CD4-positive, alpha-beta memory T cell (primary cell): ENCODE measurements at regions not wholly inside any gene's neighbourhood (a gene's known extent, or its start where the extent isn't known, plus 50 kb on each side); places are given as distances from the start of the nearest gene placed in this dataset.

ENCODE experiments used
- CTCF ChIA-PET: fragments of 350-600 bp; sonication (Branson Sonifier 250); formaldehyde crosslinking; loops from one replicate; lab custom pipeline; 2021; ENCODE audit warnings: inconsistent platforms; ENCODE audit not compliant: partially characterized antibody; lab: Charles Lee
- POLR2A ChIA-PET: fragments of 350-600 bp; sonication (Branson Sonifier 250); formaldehyde crosslinking; loops from one replicate; lab custom pipeline; 2021; ENCODE audit not compliant: partially characterized antibody; lab: Charles Lee
- DNase-seq, 5 donors: peaks; one replicate each; pipeline versions ENCODE4 v3.0.0 to v3.0.0-alpha.2; 2020 to 2022; ENCODE audit warnings: mixed read lengths in 1 of 5
- H3K27ac ChIP-seq: one replicate; pipeline ENCODE4 v1.7.0; 2013; ENCODE audit warnings: low read depth, low read length
- H3K27me3 ChIP-seq: 2 replicates; pipeline ENCODE4 v1.7.0; 2013; ENCODE audit warnings: mild to moderate bottlenecking, low read length, moderate library complexity; ENCODE audit not compliant: insufficient read depth
- H3K36me3 ChIP-seq: 2 replicates; pipeline ENCODE4 v1.7.0; 2013; ENCODE audit warnings: mild to moderate bottlenecking, low read length, moderate library complexity; ENCODE audit not compliant: insufficient read depth
- H3K4me1 ChIP-seq: 2 replicates; pipeline ENCODE4 v1.7.0; 2013; ENCODE audit warnings: mild to moderate bottlenecking, low read length, moderate library complexity; ENCODE audit not compliant: insufficient read depth
- H3K4me3 ChIP-seq, 2 donors: one replicate each; pipeline ENCODE4 v1.7.0; 2013; ENCODE audit warnings: low read length in 2 of 2, mild to moderate bottlenecking in 1 of 2
- H3K9me3 ChIP-seq, 2 donors: one replicate each; pipeline ENCODE4 v1.7.0; 2013; ENCODE audit warnings: low read length in 2 of 2, control low read depth in 1 of 2; ENCODE audit not compliant: control insufficient read depth in 1 of 2
- H3K27ac Mint-ChIP-seq, 7 donors: one replicate each; pipeline ENCODE4 v1.8.0; 2020 to 2021; ENCODE audit warnings: mixed read lengths in 7 of 7, mild to moderate bottlenecking in 6 of 7, inconsistent platforms in 3 of 7, moderate library complexity in 3 of 7
- H3K27me3 Mint-ChIP-seq, 2 donors: one replicate each; pipeline ENCODE4 v1.8.0; 2020 to 2021; ENCODE audit warnings: mixed read lengths in 2 of 2
- H3K36me3 Mint-ChIP-seq, 2 donors: one replicate each; pipeline ENCODE4 v1.8.0; 2020 to 2021; ENCODE audit warnings: mixed read lengths in 2 of 2, inconsistent platforms in 1 of 2, mild to moderate bottlenecking in 1 of 2
- H3K4me1 Mint-ChIP-seq, 4 donors: one replicate each; pipeline ENCODE4 v1.8.0; 2020 to 2021; ENCODE audit warnings: mixed read lengths in 4 of 4, mild to moderate bottlenecking in 1 of 4
- H3K4me3 Mint-ChIP-seq, 8 donors: one replicate each; pipeline ENCODE4 v1.8.0; 2020 to 2021; ENCODE audit warnings: mixed read lengths in 8 of 8, mild to moderate bottlenecking in 7 of 8, moderate library complexity in 6 of 8, inconsistent platforms in 3 of 8
- H3K9me3 Mint-ChIP-seq, 8 donors: one replicate each; pipeline ENCODE4 v1.8.0; 2020 to 2021; ENCODE audit warnings: mixed read lengths in 8 of 8, mild to moderate bottlenecking in 5 of 8, inconsistent platforms in 3 of 8, moderate library complexity in 1 of 8
- intact Hi-C: fragments of 100-400 bp; cut with micrococcal nuclease; formaldehyde crosslinking; loops from one replicate; pipeline ENCODE4 v1.15.1; 2023

DNA sequence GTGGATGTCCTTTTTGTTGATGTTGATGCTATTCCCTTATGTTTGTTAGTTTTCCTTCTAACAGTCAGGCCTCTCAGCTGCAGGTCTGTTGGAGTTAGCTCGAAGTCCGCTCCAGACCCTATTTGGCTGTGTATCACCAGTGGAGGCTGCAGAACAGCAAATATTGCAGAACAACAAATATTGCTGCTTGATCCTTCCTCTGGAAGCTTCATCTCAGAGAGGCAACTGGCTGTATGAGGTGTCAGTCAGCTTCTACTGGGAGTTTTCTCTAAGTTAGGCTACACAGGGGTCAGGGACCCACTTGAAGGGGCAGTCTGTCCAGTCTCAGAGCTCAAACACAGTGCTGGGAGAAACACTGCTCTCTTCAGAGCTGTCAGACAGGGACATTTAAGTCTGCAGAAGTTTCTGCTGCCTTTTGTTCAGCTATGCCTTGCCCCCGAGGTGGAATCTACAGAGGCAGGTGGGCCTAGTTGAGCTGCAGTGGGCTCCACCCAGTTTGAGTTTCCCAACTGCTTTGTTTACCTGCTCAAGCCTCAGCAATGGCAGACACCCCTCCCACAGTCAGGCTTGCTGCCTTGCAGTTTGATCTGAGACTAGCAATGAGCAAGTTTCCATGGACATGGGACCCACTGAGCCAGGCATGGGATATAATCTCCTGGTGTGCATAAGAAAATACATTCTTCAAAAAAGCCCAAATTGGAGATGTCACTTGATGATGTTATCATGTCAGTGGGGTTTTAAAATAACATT, 99.5 kb downstream of the KDM5D start:
- Histone ChIP-seq H3K36me3 (no peaks in the 10 kb centered on the region), H3K27ac (no peak overlapping the region), H3K4me1 (no peaks in the 10 kb centered on the region), H3K9me3 (no peaks in the 10 kb centered on the region), H3K27me3 (no peaks in the 10 kb centered on the region), H3K4me3 (no peak overlapping the region)
- Mint-ChIP-seq H3K36me3 (no peaks in the 10 kb centered on the region), H3K9me3 (no peaks in the 10 kb centered on the region), H3K4me1 (no peaks in the 10 kb centered on the region), H3K27me3 (no peaks in the 10 kb centered on the region), H3K4me3 (no peak overlapping the region), H3K27ac (no peak overlapping the region)
- ChIA-PET CTCF (no interaction called here), POLR2A (no interaction called here)
- no peak for DNase-seq
- intact Hi-C loops, result no loop called here

- Mint-ChIP-seq H3K36me3 (no peaks in the 10 kb centered on the region), H3K4me3 (no peak overlapping the region)
- intact Hi-C loops, result no loop called here
Observed at GRCh38 chrY:19637651-19638347, 106.7 kb downstream of the KDM5D start.

DNA sequence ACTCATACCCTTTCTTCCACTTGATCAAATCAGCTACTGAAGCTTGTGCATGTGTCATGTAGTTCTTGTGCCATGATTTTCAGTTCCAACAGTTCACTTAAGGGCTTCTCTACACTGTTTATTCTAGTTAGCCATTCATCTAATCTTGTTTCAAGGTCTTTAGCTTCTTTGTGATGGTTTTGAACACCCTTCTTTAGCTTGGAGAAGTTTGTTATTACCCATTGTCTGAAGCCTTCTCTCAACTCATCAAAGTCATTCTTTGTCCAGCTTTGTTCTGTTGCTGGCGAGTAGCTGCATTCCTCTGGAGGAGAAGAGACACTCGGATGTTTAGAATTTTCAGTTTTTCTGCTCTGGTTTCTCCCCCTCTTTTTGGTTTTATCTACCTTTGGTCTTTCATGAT, 115.6 kb downstream of the KDM5D start:
- no peak overlapping the region for H3K4me3 Mint-ChIP-seq
- no peaks in the 10 kb centered on the region for H3K9me3 Mint-ChIP-seq
- CTCF ChIA-PET, result no interaction called here
- H3K4me1 Mint-ChIP-seq, result no peaks in the 10 kb centered on the region
- no peaks in the 10 kb centered on the region for H3K27me3 Mint-ChIP-seq
- Histone ChIP-seq H3K4me3 (no peak overlapping the region), H3K4me1 (no peaks in the 10 kb centered on the region), H3K27ac (no peak overlapping the region), H3K9me3 (no peaks in the 10 kb centered on the region), H3K27me3 (no peaks in the 10 kb centered on the region), H3K36me3 (no peaks in the 10 kb centered on the region)
- H3K36me3 Mint-ChIP-seq, result no peaks in the 10 kb centered on the region
- POLR2A ChIA-PET, result no interaction called here
- DNase-seq, result no peak
- H3K27ac Mint-ChIP-seq, result no peak overlapping the region
- intact Hi-C loops, result no loop called here

More at GRCh38 chrY:19637651-19638347, 106.7 kb downstream of the KDM5D start:
- no peaks in the 10 kb centered on the region for H3K4me1 ChIP-seq
- no peaks in the 10 kb centered on the region for H3K36me3 ChIP-seq
- Mint-ChIP-seq H3K27ac (no peak overlapping the region), H3K9me3 (no peaks in the 10 kb centered on the region), H3K4me1 (no peaks in the 10 kb centered on the region), H3K27me3 (no peaks in the 10 kb centered on the region)
- ChIA-PET POLR2A (no interaction called here), CTCF (no interaction called here)
- H3K27me3 ChIP-seq, result no peaks in the 10 kb centered on the region
- H3K9me3 ChIP-seq, result no peaks in the 10 kb centered on the region
- no peak for DNase-seq
- no peak overlapping the region for H3K27ac ChIP-seq
- H3K4me3 ChIP-seq, result no peak overlapping the region

- Histone ChIP-seq H3K27me3 (no peaks in the 10 kb centered on the region), H3K4me1 (no peaks in the 10 kb centered on the region), H3K9me3 (no peaks in the 10 kb centered on the region), H3K27ac (no peak overlapping the region), H3K4me3 (no peak overlapping the region), H3K36me3 (no peaks in the 10 kb centered on the region)
- Mint-ChIP-seq H3K27me3 (no peaks in the 10 kb centered on the region), H3K4me3 (no peak overlapping the region), H3K4me1 (no peaks in the 10 kb centered on the region), H3K36me3 (no peaks in the 10 kb centered on the region), H3K27ac (no peak overlapping the region), H3K9me3 (no peaks in the 10 kb centered on the region)
- no peak for DNase-seq
- ChIA-PET POLR2A (no interaction called here), CTCF (no interaction called here)
- intact Hi-C loops, result no loop called here
Observed at GRCh38 chrY:19622392-19622791, 122.1 kb downstream of the KDM5D start.

DNA sequence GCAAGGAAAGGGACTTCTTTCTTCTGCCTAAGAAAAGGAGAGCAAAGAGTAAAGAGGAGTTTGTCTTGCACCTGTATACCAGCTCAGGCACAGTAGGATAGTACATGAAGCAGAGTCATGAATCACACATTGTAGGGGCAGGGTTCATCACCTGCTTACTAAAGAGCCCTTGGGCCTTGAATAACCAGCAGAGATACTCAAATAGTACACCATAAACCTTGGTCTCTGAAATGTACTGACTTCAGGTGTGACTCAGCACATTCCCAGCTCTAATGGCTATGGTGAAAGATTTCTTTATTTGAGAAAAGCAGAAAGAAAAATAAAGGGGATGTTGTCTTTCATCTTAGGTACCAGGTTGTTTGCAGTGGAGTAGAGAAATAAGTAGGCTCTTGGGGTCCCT, 122.8 kb downstream of the KDM5D start:
- H3K36me3 Mint-ChIP-seq, result no peaks in the 10 kb centered on the region
- H3K4me1 Mint-ChIP-seq, result no peaks in the 10 kb centered on the region
- no peaks in the 10 kb centered on the region for H3K27me3 ChIP-seq
- H3K4me3 Mint-ChIP-seq, result no peak overlapping the region
- no peaks in the 10 kb centered on the region for H3K27me3 Mint-ChIP-seq
- ChIA-PET CTCF (no interaction called here), POLR2A (no interaction called here)
- H3K27ac ChIP-seq, result no peak overlapping the region
- no peak for DNase-seq
- intact Hi-C loops, result no loop called here
- H3K9me3 Mint-ChIP-seq, result no peaks in the 10 kb centered on the region
- H3K4me1 ChIP-seq, result no peaks in the 10 kb centered on the region
- H3K27ac Mint-ChIP-seq, result no peak overlapping the region
- H3K4me3 ChIP-seq, result no peak overlapping the region
- no peaks in the 10 kb centered on the region for H3K36me3 ChIP-seq
- H3K9me3 ChIP-seq, result no peaks in the 10 kb centered on the region

- no peak overlapping the region for H3K27ac ChIP-seq
- peaks cover 0 to 46% of the 10 kb centered on the region in 2 donors for H3K36me3 Mint-ChIP-seq
- no peaks in the 10 kb centered on the region for H3K9me3 ChIP-seq
- H3K4me3 ChIP-seq, result no peak overlapping the region
- no peak overlapping the region for H3K27ac Mint-ChIP-seq
- H3K27me3 ChIP-seq, result no peaks in the 10 kb centered on the region
- no peaks in the 10 kb centered on the region for H3K36me3 ChIP-seq
- no peak overlapping the region for H3K4me3 Mint-ChIP-seq
- no peaks in the 10 kb centered on the region for H3K9me3 Mint-ChIP-seq
- ChIA-PET CTCF (interaction anchor here (1.5 kb wide), 2 partner anchors 31 to 98 kb away, joined by 3 to 4 read pairs; no protein-coding TSS in a partner anchor), POLR2A (no interaction called here)
- no peaks in the 10 kb centered on the region for H3K4me1 ChIP-seq
- intact Hi-C loops, result no loop called here
- no peak for DNase-seq
- H3K27me3 Mint-ChIP-seq, result no peaks in the 10 kb centered on the region
- H3K4me1 Mint-ChIP-seq, result no peaks in the 10 kb centered on the region
Observed at GRCh38 chrY:19601113-19601512, 143.4 kb downstream of the KDM5D start.

GRCh38 chrY:19600711-19601110, 143.8 kb downstream of the KDM5D start:
- intact Hi-C loops, result no loop called here
- no peaks in the 10 kb centered on the region for H3K27me3 Mint-ChIP-seq

More at GRCh38 chrY:19600711-19601110, 143.8 kb downstream of the KDM5D start:
- H3K36me3 ChIP-seq, result no peaks in the 10 kb centered on the region
- ChIA-PET CTCF (no interaction called here), POLR2A (no interaction called here)
- Mint-ChIP-seq H3K36me3 (peaks cover 0 to 49% of the 10 kb centered on the region in 2 donors), H3K27ac (no peak overlapping the region), H3K4me3 (no peak overlapping the region), H3K4me1 (no peaks in the 10 kb centered on the region), H3K9me3 (no peaks in the 10 kb centered on the region)
- H3K4me1 ChIP-seq, result no peaks in the 10 kb centered on the region
- H3K27ac ChIP-seq, result no peak overlapping the region
- no peak for DNase-seq
- no peak overlapping the region for H3K4me3 ChIP-seq
- no peaks in the 10 kb centered on the region for H3K27me3 ChIP-seq
- no peaks in the 10 kb centered on the region for H3K9me3 ChIP-seq
